ENCODE measurements at regions not wholly inside any gene's neighbourhood (a gene's known extent, or its start where the extent isn't known, plus 50 kb on each side); places are given as distances from the start of the nearest gene placed in this dataset.

- peaks cover 0 to 8% of the 10 kb centered on the region in 2 experiments; a peak in 2 of 5 replicates for H3K4me1 ChIP-seq (replicated peaks in 1 of 2; ENCODE audit: control insufficient read depth in 2 of 2, insufficient read depth in 2 of 2, low read length in 2 of 2)
- no peak for ATAC-seq
- no peaks in the 10 kb centered on the region for H3K9me3 ChIP-seq (replicated peaks; ENCODE audit: control insufficient read depth, insufficient read depth, low read depth, low read length)
- H3K27ac ChIP-seq (ENCODE audit: extremely low read depth, low read depth, low read length) = no peak overlapping the region
- H3K9ac ChIP-seq (ENCODE audit: insufficient read depth in 1 of 2, low read depth in 2 of 2, low read length in 2 of 2) = no peak overlapping the region
- no peak overlapping the region for H3K4me2 ChIP-seq (ENCODE audit: insufficient read depth, low read length)
- no peak for TF ChIP-seq SUPT5H (IDR thresholded peaks at IDR 0.05)
- no peak for TF ChIP-seq LARP7 (IDR thresholded peaks at IDR 0.05)
- TF ChIP-seq HDAC2 (IDR thresholded peaks at IDR 0.05) = no peak
- TF ChIP-seq ZNF436 (CRISPR knock-in tag; IDR thresholded peaks at IDR 0.05) = no peak
- no peak for TF ChIP-seq KDM2B (CRISPR knock-in tag; IDR thresholded peaks at IDR 0.05)
- no peak for TF ChIP-seq TFE3 (CRISPR knock-in tag; IDR thresholded peaks at IDR 0.05)
- TF ChIP-seq SAFB (IDR thresholded peaks at IDR 0.05; ENCODE audit: borderline replicate concordance, low read depth, low read length) = no peak
- TF ChIP-seq GMEB1 (CRISPR knock-in tag; IDR thresholded peaks at IDR 0.05) = no peak
- no peak for TF ChIP-seq POLR2H (tag; IDR thresholded peaks at IDR 0.05; ENCODE audit: low read depth)
- H3K79me2 ChIP-seq (ENCODE audit: control insufficient read depth, insufficient read depth, low read length) = no peaks in the 10 kb centered on the region
- no TSS peak for BruUV-seq (replicated peaks)
- DNase-seq (ENCODE audit: extremely low read depth in 1 of 4, low spot score in 3 of 4) = no peak
- H4K20me1 ChIP-seq (replicated peaks; ENCODE audit: control insufficient read depth, insufficient read depth, low read length) = no peaks in the 10 kb centered on the region
- H3K9me1 ChIP-seq (ENCODE audit: control insufficient read depth, insufficient read depth, low read length) = no peaks in the 10 kb centered on the region
- H3K36me3 ChIP-seq (ENCODE audit: control insufficient read depth, insufficient read depth, low read length) = no peaks in the 10 kb centered on the region
- no peak overlapping the region for H2AFZ ChIP-seq (ENCODE audit: low read depth, low read length)
- CTCF ChIA-PET (ENCODE audit: low intra/inter-chr PET ratio) = no interaction called here
- in situ Hi-C loops (cut with MboI) (no loop called here), intact Hi-C loops (cut with micrococcal nuclease) (no loop called here)
- H3K27me3 ChIP-seq (ENCODE audit: control insufficient read depth in 2 of 2, insufficient read depth in 2 of 2, low read length in 2 of 2) = peaks cover 10 to 46% of the 10 kb centered on the region in 2 experiments; a peak in 4 of 5 replicates
- WGBS (ENCODE audit: insufficient coverage, low coverage, missing lambda C conversion rate) = 3% methylated on average over 3 of the region's 3 CpGs
- FAIRE-seq = no peak
- POLR2A ChIA-PET = no interaction called here
- H3K4me3 ChIP-seq = no peak overlapping the region
Observed at GRCh38 chr12:124232654-124232987, 62.3 kb upstream of the RFLNA start.
